NCI-H2196 treated with DMSO at 0.1 percent for 48 hours (cell line): ENCODE measurements at regions not wholly inside any gene's neighbourhood (a gene's known extent, or its start where the extent isn't known, plus 50 kb on each side); places are given as distances from the start of the nearest gene placed in this dataset.
"Not testable (repeated sequence)": the region's sequence is repeated elsewhere in the genome, so short reads cannot be mapped to it uniquely, and the experiment has no call there.

ENCODE experiments used
- DNase-seq: peaks from one replicate; lab custom pipeline; 2025; ENCODE audit not compliant: unreplicated experiment; lab: John Stamatoyannopoulos, UW

DNA sequence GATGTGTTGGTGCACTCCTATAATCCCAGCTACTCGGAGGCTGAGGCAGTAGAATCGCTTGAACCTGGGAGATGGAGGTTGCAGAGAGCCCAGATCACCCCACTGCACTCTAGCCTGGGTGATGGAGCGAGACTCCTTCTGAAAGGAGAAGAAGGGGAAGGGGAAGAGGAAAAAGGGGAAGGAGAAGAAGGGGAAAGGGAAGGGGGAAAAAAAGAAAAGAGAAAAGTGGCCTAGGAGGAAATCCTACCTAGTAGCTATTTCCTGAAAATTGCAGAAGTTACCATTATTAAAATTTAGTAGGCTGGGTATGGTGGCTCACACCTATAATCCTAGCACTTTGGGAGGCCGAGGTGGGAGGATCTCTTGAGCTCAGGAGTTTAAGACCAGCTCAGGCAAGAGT is 67.4 kb downstream of the ARRDC3 start:
- no peak for DNase-seq

DNA sequence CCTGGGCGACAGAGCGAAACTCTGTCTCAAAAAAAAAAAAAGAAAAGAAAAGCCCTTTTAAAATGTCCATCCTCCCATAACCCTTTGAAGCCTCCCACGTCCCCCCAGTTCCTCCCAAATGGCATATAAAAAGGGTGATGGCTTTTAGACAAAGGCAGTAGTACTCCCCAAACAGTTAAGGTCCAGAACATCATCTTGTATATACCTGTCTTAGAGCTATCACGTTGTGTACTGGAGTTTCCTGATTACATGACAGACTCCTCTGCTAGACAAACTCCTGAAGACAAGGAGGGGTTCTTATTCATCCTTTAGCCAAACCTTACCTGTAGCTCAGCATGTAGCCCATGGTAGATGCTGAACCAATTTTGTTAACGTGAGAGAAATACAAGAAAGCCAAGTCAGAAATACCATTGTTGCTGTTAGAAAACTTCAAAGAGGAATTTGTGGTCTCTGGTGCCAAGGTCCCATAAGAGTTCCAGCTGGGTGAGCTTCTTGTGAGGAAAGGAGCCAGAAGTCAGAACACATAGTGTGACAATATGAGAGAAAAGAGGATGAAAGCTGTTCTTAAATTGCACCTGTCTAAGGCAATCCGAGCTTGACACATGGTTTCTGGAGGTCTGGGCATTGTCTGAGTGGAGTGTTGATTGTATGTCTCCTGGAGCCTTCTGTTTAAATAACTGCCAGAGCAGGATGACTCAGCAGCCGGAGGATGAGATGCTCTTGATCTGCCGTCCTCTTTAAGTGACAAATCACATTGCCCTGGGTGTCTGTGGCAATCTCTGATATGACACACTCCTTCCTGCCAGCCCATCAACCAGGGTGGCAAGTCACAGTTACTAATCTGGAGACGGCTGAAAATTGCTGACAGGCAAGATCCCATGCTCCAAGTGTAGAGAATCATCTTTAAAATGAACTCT is 69.1 kb downstream of the ARRDC3 start:
- peak; percentile 50 for DNase-seq

DNA sequence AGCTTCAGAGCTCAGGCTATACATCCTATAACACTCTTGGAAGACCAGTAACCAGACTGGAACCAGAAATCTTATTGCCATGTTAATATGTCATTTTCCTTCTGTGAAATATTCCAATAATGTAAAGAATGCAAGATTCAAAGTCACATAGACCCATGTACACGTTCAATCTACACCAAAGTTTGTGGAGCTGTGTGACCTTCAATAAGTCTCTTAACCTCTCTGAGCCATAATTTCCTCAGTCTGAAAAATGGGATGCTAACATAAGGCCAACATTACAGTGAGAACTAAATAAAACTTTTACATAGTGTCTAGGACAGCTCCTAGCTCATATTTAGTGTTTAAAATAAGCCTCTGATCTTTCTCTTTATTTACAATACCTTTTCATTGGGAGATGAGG is 70.4 kb downstream of the ARRDC3 start:
- no peak for DNase-seq

GRCh38 chr5:91311697-91312501 is 71.2 kb downstream of the ARRDC3 start:
- DNase-seq: peak; percentile 39

GRCh38 chr5:91311168-91311696 is 71.9 kb downstream of the ARRDC3 start:
- DNase-seq: no peak

DNA sequence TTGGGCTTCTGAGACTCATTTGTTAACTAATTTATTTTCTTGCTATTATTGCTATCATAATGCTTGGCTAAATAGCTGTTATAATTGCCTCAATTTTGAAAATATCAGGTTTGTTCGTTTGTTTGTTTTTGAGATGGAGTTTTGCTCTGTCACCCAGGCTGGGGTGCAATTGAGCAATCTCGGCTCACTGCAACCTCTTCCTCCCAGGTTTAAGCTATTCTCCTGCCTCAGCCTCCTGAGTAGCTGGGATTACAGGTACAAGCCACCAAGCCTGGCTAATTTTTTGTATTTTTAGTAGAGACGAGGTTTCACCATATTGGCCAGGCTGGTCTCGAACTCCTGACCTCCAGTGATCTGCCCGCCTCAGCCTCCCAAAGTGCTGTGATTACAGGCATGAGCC is 75.0 kb downstream of the ARRDC3 start:
- DNase-seq: not testable (repeated sequence)

DNA sequence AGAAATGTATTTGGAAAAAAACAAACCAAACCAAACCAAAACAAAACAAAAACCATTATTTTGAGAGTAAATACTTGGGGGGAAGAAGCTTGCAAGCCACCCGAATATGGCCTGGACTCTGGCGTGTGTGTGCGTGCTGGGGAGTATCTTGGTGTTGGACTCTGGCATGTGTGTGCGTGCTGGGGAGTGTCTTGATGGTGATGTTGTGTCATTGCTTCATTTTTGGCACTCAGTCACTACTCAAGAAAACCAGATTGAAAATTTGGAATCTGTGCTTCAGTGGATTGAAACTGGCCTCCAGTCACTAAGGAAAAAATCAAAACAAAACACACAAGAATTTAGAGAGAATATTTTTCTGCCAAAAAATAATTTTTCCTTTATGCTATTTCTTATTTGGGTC is 76.1 kb downstream of the ARRDC3 start:
- no peak for DNase-seq

DNA sequence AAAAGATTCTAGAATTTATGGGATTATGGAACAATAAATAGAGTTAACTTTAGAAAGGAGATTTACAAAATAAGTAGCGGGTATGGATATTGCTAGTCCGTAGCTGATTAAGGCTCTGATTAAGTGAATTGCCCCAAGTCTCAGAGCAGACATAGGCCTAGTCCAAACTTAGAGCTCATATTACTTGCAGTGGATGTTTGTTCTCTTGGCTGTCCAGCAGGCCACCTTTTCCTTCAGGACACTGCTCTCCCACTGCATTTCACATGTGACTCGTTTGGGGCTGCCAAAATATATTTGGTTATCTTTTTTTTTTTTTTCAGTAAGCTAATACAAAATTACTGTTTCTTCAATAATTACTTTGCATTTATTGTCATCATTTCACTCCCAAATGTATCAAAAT is 76.6 kb downstream of the ARRDC3 start:
- no peak for DNase-seq

DNA sequence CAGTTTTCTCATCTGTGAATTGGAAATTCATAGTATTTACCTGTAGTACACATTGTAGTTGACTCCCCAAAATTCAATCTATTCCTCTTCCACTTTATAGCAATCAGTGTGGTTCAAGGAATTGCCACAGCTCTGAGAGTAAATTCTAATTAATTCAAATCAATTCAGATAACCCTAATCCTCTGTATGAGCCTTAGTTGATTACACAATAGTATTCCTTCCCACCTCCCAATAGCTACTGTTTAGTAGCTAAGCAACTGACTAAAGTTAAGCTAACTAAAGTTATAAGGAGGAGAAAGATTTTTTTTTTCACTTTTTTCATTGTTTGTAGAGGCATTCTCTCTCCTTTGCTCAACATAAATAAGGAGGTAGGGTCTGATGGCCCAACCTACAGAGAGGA is 77.5 kb downstream of the ARRDC3 start:
- no peak for DNase-seq

GRCh38 chr5:91304015-91304414 is 79.1 kb downstream of the ARRDC3 start:
- DNase-seq: not testable (repeated sequence)

GRCh38 chr5:91302958-91303357 is 80.2 kb downstream of the ARRDC3 start:
- no peak for DNase-seq

- DNase-seq: no peak
These were observed 80.8 kb downstream of the ARRDC3 start for GRCh38 chr5:91302305-91302704.

DNA sequence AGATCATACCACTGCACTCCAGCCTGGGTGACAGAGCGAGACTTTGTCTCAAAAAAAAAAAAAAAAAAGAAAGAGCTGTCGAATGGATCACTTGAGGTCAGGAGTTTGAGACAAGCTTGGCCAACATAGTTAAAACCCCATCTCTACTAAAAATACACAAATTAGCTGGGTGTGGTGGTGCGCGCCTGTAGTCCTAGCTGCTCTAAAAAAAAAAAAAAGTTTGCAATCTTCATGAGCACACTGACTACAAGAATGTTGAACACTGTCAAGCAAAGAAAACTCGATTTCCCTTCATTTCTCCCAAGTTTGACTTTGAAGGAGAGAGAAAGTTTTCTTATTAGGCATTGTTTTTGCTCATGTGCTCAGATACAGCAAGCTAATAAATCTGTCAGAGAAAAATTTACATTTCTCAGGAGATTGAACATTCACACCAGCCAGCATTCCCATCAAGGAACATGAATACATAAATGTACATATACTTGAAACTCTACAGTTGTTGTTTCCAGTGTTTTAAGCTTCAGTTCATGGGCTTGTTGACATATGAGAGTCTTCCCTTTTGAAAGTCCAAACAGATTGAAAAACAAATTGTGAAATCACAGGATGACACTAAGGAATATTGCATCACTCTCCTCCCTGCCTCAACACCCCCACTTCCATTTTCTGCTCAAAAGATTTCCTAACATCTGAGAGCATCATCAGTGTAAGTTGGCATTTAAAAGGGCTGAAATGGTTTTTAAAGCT is 81.8 kb downstream of the ARRDC3 start:
- DNase-seq: no peak

- DNase-seq: no peak
These were observed 85.1 kb downstream of the ARRDC3 start for GRCh38 chr5:91297994-91298393.

DNA sequence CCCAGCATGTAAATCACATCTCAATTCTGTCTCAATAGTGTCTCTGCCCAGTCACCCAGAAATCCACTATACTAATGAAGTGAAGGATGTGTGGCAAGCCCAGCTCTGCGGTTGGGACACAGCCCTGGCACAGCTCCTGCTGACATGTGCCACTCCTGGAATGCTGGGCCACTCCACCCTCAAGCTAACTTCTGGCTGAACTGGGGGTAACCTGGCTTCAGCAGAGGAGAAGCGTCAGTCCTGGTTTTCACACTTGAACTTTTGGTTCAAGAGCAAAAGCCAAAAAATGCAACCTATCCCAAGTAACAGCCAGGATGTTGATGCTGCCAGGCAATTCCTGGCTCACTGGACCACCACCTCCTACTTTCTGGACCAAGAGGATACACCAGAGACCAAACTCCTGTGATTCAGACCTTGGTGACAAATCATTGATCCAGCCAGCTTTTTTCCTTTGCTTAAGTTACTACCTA is 86.4 kb downstream of the ARRDC3 start:
- DNase-seq: no peak

DNA sequence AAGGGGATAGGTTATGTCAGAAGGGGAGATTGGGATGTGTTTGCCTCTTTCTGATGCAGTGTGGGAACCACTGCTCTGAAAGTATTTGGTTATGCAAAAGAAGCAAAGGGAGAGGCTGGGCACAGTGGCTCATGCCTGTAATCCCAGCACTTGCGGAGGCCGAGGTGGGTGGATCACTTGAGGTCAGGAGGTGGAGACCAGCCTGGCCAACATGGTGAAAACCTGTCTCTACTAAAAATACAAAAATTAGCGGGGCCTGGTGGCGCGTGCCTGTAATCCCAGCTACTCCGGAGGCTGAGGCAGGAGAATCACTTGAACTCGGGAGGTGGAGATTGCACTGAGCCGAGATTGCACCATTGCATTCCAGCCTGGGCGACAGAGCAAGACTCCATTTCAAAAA is 87.0 kb downstream of the ARRDC3 start:
- not testable (repeated sequence) for DNase-seq

DNA sequence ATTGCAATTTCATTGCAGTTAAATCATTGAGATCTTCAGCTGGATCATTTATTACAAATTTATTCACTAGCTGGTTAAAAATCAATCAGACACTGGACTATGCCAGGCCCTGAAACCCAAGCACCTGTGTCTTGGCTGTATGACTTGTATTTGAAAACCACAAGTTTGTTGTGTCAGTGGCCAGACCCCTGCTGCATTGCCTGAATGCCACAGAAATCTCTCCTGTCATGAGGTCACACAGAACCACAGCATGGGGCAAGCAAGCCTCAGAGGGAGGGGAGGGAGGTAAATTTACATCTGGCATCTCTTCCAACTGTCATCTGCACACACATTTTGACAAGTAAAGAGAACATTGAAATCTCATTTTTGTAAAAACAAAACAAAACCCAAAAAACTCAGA is 90.0 kb downstream of the ARRDC3 start:
- no peak for DNase-seq

GRCh38 chr5:91291628-91292569 is 91.2 kb downstream of the ARRDC3 start:
- DNase-seq: no peak

GRCh38 chr5:91288118-91288916 is 94.8 kb downstream of the ARRDC3 start:
- no peak for DNase-seq
